Lower lobe of right lung (tissue), 2 donors: ENCODE measurements at regions not wholly inside any gene's neighbourhood (a gene's known extent, or its start where the extent isn't known, plus 50 kb on each side); places are given as distances from the start of the nearest gene placed in this dataset.
"Not testable (repeated sequence)": the region's sequence is repeated elsewhere in the genome, so short reads cannot be mapped to it uniquely, and the experiment has no call there.

ENCODE experiments used
- ATAC-seq, 2 donors: fragments of 200-7000 bp; cut with Tn5 transposase; one replicate each; pipeline ENCODE4 v1.9.1; 2020 to 2022; ENCODE audit warnings: mild to moderate bottlenecking in 2 of 2, moderate library complexity in 2 of 2
- DNase-seq: peaks from one replicate; pipeline ENCODE4 v3.0.0-alpha.2; 2020
- H3K27ac ChIP-seq: fragments of 200-600 bp; one replicate; pipeline ENCODE4 v1.8.0; 2022
- H3K27me3 ChIP-seq: fragments of 200-600 bp; one replicate; pipeline ENCODE4 v1.8.0; 2022; ENCODE audit warnings: low read depth
- H3K36me3 ChIP-seq: fragments of 200-600 bp; one replicate; pipeline ENCODE4 v1.8.0; 2022; ENCODE audit warnings: mild to moderate bottlenecking
- H3K4me1 ChIP-seq: fragments of 200-600 bp; one replicate; pipeline ENCODE4 v1.8.0; 2022
- H3K4me3 ChIP-seq: fragments of 200-600 bp; one replicate; pipeline ENCODE4 v1.8.0; 2022; ENCODE audit warnings: mild to moderate bottlenecking
- H3K9me3 ChIP-seq: fragments of 200-600 bp; one replicate; pipeline ENCODE4 v1.8.0; 2022
- CTCF ChIP-seq: fragments of 200-600 bp; IDR thresholded peaks from one replicate; pipeline ENCODE4 v1.8.0; 2022; ENCODE audit warnings: antibody characterized with exemption, mild to moderate bottlenecking
- intact Hi-C: fragments of 100-400 bp; cut with DNase I; formaldehyde crosslinking; loops from one replicate; pipeline ENCODE4 v1.11.0; 2022
- donor health status: DM: no; HTN: yes; CAD: no; lungs with severe emphysema.

GRCh38 chr5:60437308-60437707 lies 262.7 kb downstream of the DEPDC1B start:
- TF ChIP-seq CTCF = no peak
- Histone ChIP-seq H3K36me3 (no peaks in the 10 kb centered on the region), H3K4me3 (no peak overlapping the region), H3K9me3 (no peaks in the 10 kb centered on the region), H3K27ac (no peak overlapping the region), H3K27me3 (no peaks in the 10 kb centered on the region), H3K4me1 (no peaks in the 10 kb centered on the region)
- ATAC-seq (no peak), DNase-seq (no peak)
- intact Hi-C loops = no loop called here

- no peaks in the 10 kb centered on the region for H3K9me3 ChIP-seq
- H3K4me3 ChIP-seq = no peak overlapping the region
- no peaks in the 10 kb centered on the region for H3K36me3 ChIP-seq
- no peak for ATAC-seq
- no peak for TF ChIP-seq CTCF
- H3K4me1 ChIP-seq = no peaks in the 10 kb centered on the region
- no peak overlapping the region for H3K27ac ChIP-seq
- intact Hi-C loops = no loop called here
- DNase-seq = no peak
- H3K27me3 ChIP-seq = no peaks in the 10 kb centered on the region
Measured at GRCh38 chr5:60436518-60436917, 263.4 kb downstream of the DEPDC1B start.

- Histone ChIP-seq H3K27me3 (no peaks in the 10 kb centered on the region), H3K36me3 (no peaks in the 10 kb centered on the region), H3K4me3 (no peak overlapping the region), H3K9me3 (no peaks in the 10 kb centered on the region), H3K4me1 (no peaks in the 10 kb centered on the region), H3K27ac (no peak overlapping the region)
- intact Hi-C loops = no loop called here
- DNase-seq (no peak), ATAC-seq (no peak)
- no peak for TF ChIP-seq CTCF
Measured at GRCh38 chr5:60435808-60436207, 264.2 kb downstream of the DEPDC1B start.

GRCh38 chr5:60426189-60426588 lies 273.8 kb downstream of the DEPDC1B start:
- not testable (repeated sequence) for DNase-seq, H3K9me3 ChIP-seq, ATAC-seq

GRCh38 chr5:60420773-60421172 lies 279.2 kb downstream of the DEPDC1B start:
- H3K9me3 ChIP-seq, ATAC-seq, H3K27ac ChIP-seq, intact Hi-C loops, H3K4me1 ChIP-seq, DNase-seq, H3K36me3 ChIP-seq, H3K4me3 ChIP-seq, H3K27me3 ChIP-seq: not testable (repeated sequence)

More at GRCh38 chr5:60426189-60426588, 273.8 kb downstream of the DEPDC1B start:
- H3K4me3 ChIP-seq, intact Hi-C loops, H3K27me3 ChIP-seq, H3K36me3 ChIP-seq, H3K27ac ChIP-seq, H3K4me1 ChIP-seq: not testable (repeated sequence)

GRCh38 chr5:60417500-60418181 lies 282.3 kb downstream of the DEPDC1B start:
- Histone ChIP-seq H3K27ac (no peak overlapping the region), H3K4me3 (no peak overlapping the region), H3K27me3 (no peaks in the 10 kb centered on the region), H3K9me3 (no peaks in the 10 kb centered on the region), H3K36me3 (no peaks in the 10 kb centered on the region), H3K4me1 (no peaks in the 10 kb centered on the region)
- DNase-seq (no peak), ATAC-seq (no peak)
- intact Hi-C loops = no loop called here
- no peak for TF ChIP-seq CTCF

- Histone ChIP-seq H3K4me3 (no peak overlapping the region), H3K9me3 (no peaks in the 10 kb centered on the region), H3K27me3 (no peaks in the 10 kb centered on the region), H3K36me3 (no peaks in the 10 kb centered on the region), H3K4me1 (no peaks in the 10 kb centered on the region), H3K27ac (no peak overlapping the region)
- intact Hi-C loops = no loop called here
- no peak for ATAC-seq
- DNase-seq = no peak
- TF ChIP-seq CTCF = no peak
Measured at GRCh38 chr5:60415443-60415842, 284.5 kb downstream of the DEPDC1B start.
